T-helper 17 cell (primary cell): ENCODE measurements at regions not wholly inside any gene's neighbourhood (a gene's known extent, or its start where the extent isn't known, plus 50 kb on each side); places are given as distances from the start of the nearest gene placed in this dataset.

Experiments used
- ATAC-seq: fragments of 150-1000 bp; cut with Tn5 transposase; 2 replicates; pipeline ENCODE4 v1.10.0; 2021; ENCODE audit warnings: mild to moderate bottlenecking, moderate library complexity
- DNase-seq, 3 donors: peaks; one replicate each; pipeline versions ENCODE4 v3.0.0 to v3.0.0-alpha.2; 2020 to 2021
- H3K9me3 ChIP-seq: one replicate; pipeline ENCODE4 v1.7.0; 2013; ENCODE audit warnings: low read length, mild to moderate bottlenecking; ENCODE audit not compliant: control insufficient read depth, poor library complexity, severe bottlenecking
- H3K27ac Mint-ChIP-seq: one replicate; pipeline ENCODE4 v1.8.0; 2022; ENCODE audit warnings: mild to moderate bottlenecking, moderate library complexity, mixed read lengths
- H3K27me3 Mint-ChIP-seq: one replicate; pipeline ENCODE4 v1.8.0; 2022; ENCODE audit warnings: mixed read lengths
- H3K36me3 Mint-ChIP-seq: one replicate; pipeline ENCODE4 v1.8.0; 2022; ENCODE audit warnings: low read depth, mixed read lengths
- H3K4me1 Mint-ChIP-seq: one replicate; pipeline ENCODE4 v1.8.0; 2022; ENCODE audit warnings: mild to moderate bottlenecking, mixed read lengths
- H3K4me3 Mint-ChIP-seq: one replicate; pipeline ENCODE4 v1.8.0; 2022; ENCODE audit warnings: mild to moderate bottlenecking, moderate library complexity, mixed read lengths

DNA sequence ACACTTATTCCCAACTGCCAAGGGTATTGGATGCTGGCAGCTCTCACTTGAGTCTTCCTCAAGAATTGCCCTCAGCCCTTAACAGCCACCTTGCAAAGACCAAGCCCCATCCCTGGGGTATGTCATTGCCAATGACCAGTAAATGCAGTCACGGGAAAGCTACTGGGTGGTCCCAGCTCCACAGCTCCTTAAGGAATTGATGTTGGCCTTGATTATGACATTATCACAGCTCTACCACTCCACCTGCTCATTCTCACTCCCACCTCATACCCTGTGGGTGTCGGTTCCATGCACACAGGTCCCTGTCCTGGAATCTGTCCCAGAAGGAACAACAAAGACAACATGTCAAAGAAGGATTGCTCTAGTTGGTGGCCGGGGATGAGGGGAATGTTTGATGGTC, 60.5 kb upstream of the GJB5 start:
- Mint-ChIP-seq H3K36me3 (no peaks in the 10 kb centered on the region), H3K27me3 (peaks cover 58% of the 10 kb centered on the region), H3K4me3 (no peak overlapping the region), H3K27ac (no peak overlapping the region), H3K4me1 (no peaks in the 10 kb centered on the region)
- no peaks in the 10 kb centered on the region for H3K9me3 ChIP-seq
- DNase-seq (no peak), ATAC-seq (no peak)

DNA sequence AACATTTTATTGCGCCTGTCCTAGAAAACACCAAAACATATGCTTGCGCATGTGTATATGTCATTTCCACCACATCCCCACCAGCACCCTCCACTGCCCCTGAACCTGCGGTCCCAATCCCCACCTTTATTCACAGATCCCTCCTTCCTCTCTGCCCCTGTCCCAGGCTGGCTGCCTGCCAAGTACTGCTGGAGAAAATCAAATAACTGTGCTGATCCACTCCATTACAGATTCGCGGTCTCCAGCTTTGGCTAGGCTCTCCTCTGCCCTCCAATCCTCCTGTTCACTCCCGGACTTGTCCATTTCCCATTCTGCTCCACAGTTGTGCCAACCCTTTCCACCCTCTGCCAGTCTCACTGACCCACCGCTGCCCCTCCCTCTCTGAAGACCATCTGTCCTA, 59.3 kb upstream of the GJB5 start:
- Mint-ChIP-seq H3K27me3 (peaks cover 56% of the 10 kb centered on the region), H3K4me3 (no peak overlapping the region), H3K4me1 (no peaks in the 10 kb centered on the region), H3K27ac (no peak overlapping the region), H3K36me3 (no peaks in the 10 kb centered on the region)
- no peaks in the 10 kb centered on the region for H3K9me3 ChIP-seq
- no peak for ATAC-seq
- no peak for DNase-seq

DNA sequence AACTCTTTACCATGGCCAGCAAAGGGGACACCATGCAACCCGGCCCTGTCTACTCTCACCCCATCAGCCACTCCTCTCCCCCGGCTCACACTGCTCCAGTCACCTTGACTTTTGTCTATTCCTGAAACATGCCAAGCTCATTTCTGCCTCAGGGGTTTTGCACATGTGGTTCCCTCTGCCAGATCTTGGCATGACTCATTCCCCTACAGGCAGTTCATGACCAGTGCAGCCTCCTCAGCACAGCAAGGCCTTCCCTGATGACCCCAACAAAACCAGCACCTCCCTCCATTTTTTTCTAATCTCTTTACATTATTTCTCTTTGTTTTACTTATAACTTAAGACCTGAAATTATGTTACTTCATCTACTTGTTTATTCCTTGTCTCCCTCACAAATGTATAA, 58.6 kb upstream of the GJB5 start:
- Mint-ChIP-seq H3K27ac (no peak overlapping the region), H3K27me3 (peaks cover 51% of the 10 kb centered on the region), H3K4me3 (no peak overlapping the region), H3K4me1 (no peaks in the 10 kb centered on the region), H3K36me3 (no peaks in the 10 kb centered on the region)
- H3K9me3 ChIP-seq: no peaks in the 10 kb centered on the region
- DNase-seq (no peak), ATAC-seq (no peak)

DNA sequence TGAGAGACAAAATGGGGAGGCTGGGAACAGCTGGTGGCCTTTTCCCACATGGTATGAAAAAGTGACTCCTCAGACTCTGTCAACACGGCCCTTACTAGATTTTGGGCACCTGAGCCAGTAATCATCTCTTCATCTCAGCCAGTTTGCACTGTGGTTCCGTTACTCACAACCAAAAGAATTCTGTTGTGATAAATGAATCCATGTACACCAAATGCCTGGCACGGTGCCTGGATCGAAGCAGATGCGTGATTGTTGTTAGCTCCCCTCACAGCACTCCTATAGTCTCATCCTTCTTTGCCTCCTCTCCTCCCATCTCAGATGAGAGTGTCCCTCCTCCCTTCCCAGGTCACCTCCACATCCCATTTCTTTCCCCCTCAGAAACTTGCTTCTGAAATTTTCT, 57.9 kb upstream of the GJB5 start:
- DNase-seq (no peak), ATAC-seq (no peak)
- no peak overlapping the region for H3K4me3 Mint-ChIP-seq
- no peaks in the 10 kb centered on the region for H3K36me3 Mint-ChIP-seq
- no peak overlapping the region for H3K27ac Mint-ChIP-seq
- H3K4me1 Mint-ChIP-seq: no peaks in the 10 kb centered on the region
- no peaks in the 10 kb centered on the region for H3K9me3 ChIP-seq
- peaks cover 53% of the 10 kb centered on the region for H3K27me3 Mint-ChIP-seq

DNA sequence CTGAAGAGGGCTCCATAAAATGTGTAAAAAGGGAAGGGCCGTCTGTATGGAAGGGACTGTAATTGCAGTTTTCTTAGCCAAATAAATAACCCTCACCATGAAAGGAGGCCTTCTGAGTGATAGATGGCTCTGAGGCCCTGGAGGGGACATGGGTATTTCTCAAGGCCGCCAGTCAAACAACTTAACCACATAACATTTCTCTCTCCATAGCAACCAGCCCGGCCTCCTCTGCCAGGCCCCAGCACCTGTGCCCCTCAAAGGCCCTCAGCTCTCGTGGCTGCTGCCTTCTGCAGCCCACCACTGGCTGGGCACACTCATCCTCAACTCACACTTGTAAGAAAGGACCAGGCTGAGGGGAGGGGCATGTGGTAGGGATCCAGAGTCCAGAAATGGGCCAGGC, 57.0 kb upstream of the GJB5 start:
- peaks cover 62% of the 10 kb centered on the region for H3K27me3 Mint-ChIP-seq
- H3K9me3 ChIP-seq: no peaks in the 10 kb centered on the region
- ATAC-seq (no peak), DNase-seq (no peak)
- H3K4me1 Mint-ChIP-seq: no peaks in the 10 kb centered on the region
- H3K27ac Mint-ChIP-seq: no peak overlapping the region
- H3K4me3 Mint-ChIP-seq: no peak overlapping the region
- H3K36me3 Mint-ChIP-seq: no peaks in the 10 kb centered on the region

DNA sequence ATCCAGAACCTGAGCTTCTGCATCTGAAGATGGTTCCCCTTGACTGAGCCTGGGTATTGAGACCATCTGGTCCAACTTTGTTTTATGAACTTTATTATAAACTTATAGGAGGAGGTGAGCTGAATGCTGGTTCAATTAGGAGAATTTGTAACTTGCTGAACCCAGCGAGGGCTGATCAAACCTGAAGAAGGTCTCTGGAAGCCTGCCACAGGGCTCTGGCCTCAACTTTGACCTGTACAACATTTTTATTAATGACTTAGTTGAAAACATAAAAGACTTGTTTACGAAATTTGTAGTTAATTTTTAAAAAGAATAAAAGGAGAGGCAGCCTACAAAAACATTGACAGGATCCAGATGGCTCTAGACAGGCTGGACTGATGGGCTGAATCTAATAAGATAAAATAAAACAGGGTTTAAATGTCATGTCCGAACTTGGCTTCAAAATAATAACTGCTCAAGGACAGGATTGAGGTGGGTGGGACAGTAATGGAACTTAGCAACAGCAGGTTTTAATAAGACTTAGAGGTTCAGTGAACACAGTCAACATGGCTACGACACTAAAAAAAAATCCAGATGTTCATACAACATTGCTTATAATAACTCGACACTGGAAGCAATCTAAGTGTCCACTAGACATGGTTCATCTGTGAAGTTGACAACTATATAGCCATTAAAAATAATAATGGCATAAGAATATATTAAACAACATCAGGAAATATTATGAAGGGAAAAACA, 53.4 kb upstream of the GJB5 start:
- Mint-ChIP-seq H3K4me1 (no peaks in the 10 kb centered on the region), H3K4me3 (no peak overlapping the region), H3K36me3 (no peaks in the 10 kb centered on the region), H3K27ac (no peak overlapping the region), H3K27me3 (peaks cover 85% of the 10 kb centered on the region)
- no peak for DNase-seq
- no peak for ATAC-seq
- no peaks in the 10 kb centered on the region for H3K9me3 ChIP-seq
